Hepatocyte (in vitro differentiated cells): ENCODE measurements at regions not wholly inside any gene's neighbourhood (a gene's known extent, or its start where the extent isn't known, plus 50 kb on each side); places are given as distances from the start of the nearest gene placed in this dataset.

ENCODE experiments used
- CTCF ChIP-seq: fragments of 200-600 bp; sonication (generic); IDR thresholded peaks from 2 replicates; pipeline ENCODE4 v1.5.1; 2016; ENCODE audit warnings: antibody characterized with exemption, mild to moderate bottlenecking; ENCODE audit not compliant: poor library complexity
- EZH2 ChIP-seq: fragments of 200-600 bp; sonication (generic); IDR thresholded peaks from 2 replicates; pipeline ENCODE4 v1.6.1; 2016; ENCODE audit warnings: antibody characterized with exemption, mild to moderate bottlenecking, borderline replicate concordance
- EZH2phosphoT487 ChIP-seq: fragments of 200-600 bp; sonication (generic); IDR thresholded peaks from one replicate; pipeline ENCODE4 v1.6.1; 2018; ENCODE audit warnings: antibody characterized with exemption, mild to moderate bottlenecking, low read depth, moderate library complexity; ENCODE audit not compliant: unreplicated experiment, severe bottlenecking

GRCh38 chr21:25422610-25423608 is 184.4 kb downstream of the MRPL39 start:
- TF ChIP-seq CTCF = no peak
- TF ChIP-seq EZH2 = no peak
- no peak for TF ChIP-seq EZH2phosphoT487
